ENCODE measurements at regions not wholly inside any gene's neighbourhood (a gene's known extent, or its start where the extent isn't known, plus 50 kb on each side); places are given as distances from the start of the nearest gene placed in this dataset.
"Not testable (repeated sequence)": the region's sequence is repeated elsewhere in the genome, so short reads cannot be mapped to it uniquely, and the experiment has no call there.

- DNase-seq (ENCODE audit: low read depth) = no peak
Observed at GRCh38 chr12:127043731-127044130, 1223.2 kb upstream of the TMEM132C start.

GRCh38 chr12:127044836-127045235, 1222.1 kb upstream of the TMEM132C start:
- DNase-seq (ENCODE audit: low read depth) = no peak

GRCh38 chr12:127046467-127046866, 1220.5 kb upstream of the TMEM132C start:
- DNase-seq (ENCODE audit: low read depth) = no peak

- no peak for DNase-seq (ENCODE audit: low read depth)
Observed at GRCh38 chr12:127048057-127048456, 1218.9 kb upstream of the TMEM132C start.

- not testable (repeated sequence) for DNase-seq (ENCODE audit: low read depth)
Observed at GRCh38 chr12:127048525-127048924, 1218.4 kb upstream of the TMEM132C start.

GRCh38 chr12:127051139-127051538, 1215.8 kb upstream of the TMEM132C start:
- no peak for DNase-seq (ENCODE audit: low read depth)

- no peak for DNase-seq (ENCODE audit: low read depth)
Observed at GRCh38 chr12:127052511-127053232, 1214.3 kb upstream of the TMEM132C start.

GRCh38 chr12:127054531-127054930, 1212.4 kb upstream of the TMEM132C start:
- DNase-seq (ENCODE audit: low read depth) = no peak

- DNase-seq (ENCODE audit: low read depth) = no peak
Observed at GRCh38 chr12:127060310-127060847, 1206.6 kb upstream of the TMEM132C start.

- no peak for DNase-seq (ENCODE audit: low read depth)
Observed at GRCh38 chr12:127060933-127061332, 1206.0 kb upstream of the TMEM132C start.

- DNase-seq (ENCODE audit: low read depth) = no peak
Observed at GRCh38 chr12:127063339-127064072, 1203.5 kb upstream of the TMEM132C start.

GRCh38 chr12:127064207-127064606, 1202.8 kb upstream of the TMEM132C start:
- DNase-seq (ENCODE audit: low read depth) = no peak

GRCh38 chr12:127065595-127065994, 1201.4 kb upstream of the TMEM132C start:
- DNase-seq (ENCODE audit: low read depth) = no peak

GRCh38 chr12:127070515-127071157, 1196.3 kb upstream of the TMEM132C start:
- DNase-seq (ENCODE audit: low read depth) = no peak

GRCh38 chr12:127074161-127074560, 1192.8 kb upstream of the TMEM132C start:
- DNase-seq (ENCODE audit: low read depth) = no peak

- no peak for DNase-seq (ENCODE audit: low read depth)
Observed at GRCh38 chr12:127075981-127076380, 1191.0 kb upstream of the TMEM132C start.

GRCh38 chr12:127077262-127078045, 1189.5 kb upstream of the TMEM132C start:
- DNase-seq (ENCODE audit: low read depth) = no peak

- no peak for DNase-seq (ENCODE audit: low read depth)
Observed at GRCh38 chr12:127078577-127079350, 1188.2 kb upstream of the TMEM132C start.

- DNase-seq (ENCODE audit: low read depth) = no peak
Observed at GRCh38 chr12:127079636-127080035, 1187.3 kb upstream of the TMEM132C start.

GRCh38 chr12:127081058-127081457, 1185.9 kb upstream of the TMEM132C start:
- no peak for DNase-seq (ENCODE audit: low read depth)
